GM23338 (cell line): ENCODE measurements at regions not wholly inside any gene's neighbourhood (a gene's known extent, or its start where the extent isn't known, plus 50 kb on each side); places are given as distances from the start of the nearest gene placed in this dataset.

Source experiments
- ATAC-seq: fragments of 200-7000 bp; cut with Tn5 transposase; 3 replicates; pipeline ENCODE4 v1.9.1; 2020
- DNase-seq: peaks from one replicate; pipeline ENCODE4 v3.0.0-alpha.2; 2015; ENCODE audit warnings: low spot score
- H2AFZ ChIP-seq: fragments of 200-600 bp; sonication (generic); 2 replicates; pipeline ENCODE4 v1.8.0; 2016; ENCODE audit warnings: antibody characterized with exemption, mild to moderate bottlenecking, moderate library complexity
- H3F3A ChIP-seq: fragments of 200-600 bp; sonication (generic); replicated peaks from 2 replicates; pipeline ENCODE4 v1.8.0; 2017; ENCODE audit warnings: antibody characterized with exemption, mixed run types, low read depth
- H3K27ac ChIP-seq: fragments of 200-600 bp; sonication (generic); 2 replicates; pipeline ENCODE4 v1.6.1; 2016; ENCODE audit warnings: low read depth
- H3K27me3 ChIP-seq: fragments of 200-600 bp; sonication (generic); 2 replicates; pipeline ENCODE4 v1.8.0; 2016; ENCODE audit warnings: mild to moderate bottlenecking, mixed run types, moderate library complexity; ENCODE audit not compliant: insufficient read depth
- H3K36me3 ChIP-seq: fragments of 200-600 bp; sonication (generic); 2 replicates; pipeline ENCODE4 v1.8.0; 2016; ENCODE audit warnings: mild to moderate bottlenecking; ENCODE audit not compliant: insufficient read depth
- H3K4me1 ChIP-seq: fragments of 200-600 bp; sonication (generic); 2 replicates; pipeline ENCODE4 v1.8.0; 2016; ENCODE audit warnings: mild to moderate bottlenecking, moderate library complexity; ENCODE audit not compliant: insufficient read depth
- H3K4me2 ChIP-seq: fragments of 200-600 bp; sonication (generic); 2 replicates; pipeline ENCODE4 v1.7.1; 2017; ENCODE audit warnings: mixed run types
- H3K4me3 ChIP-seq: fragments of 200-600 bp; sonication (generic); 2 replicates; pipeline ENCODE4 v1.6.1; 2016; ENCODE audit warnings: mixed run types
- H3K79me2 ChIP-seq: fragments of 200-600 bp; sonication (generic); replicated peaks from 2 replicates; pipeline ENCODE4 v1.8.0; 2017; ENCODE audit warnings: mild to moderate bottlenecking; ENCODE audit not compliant: insufficient read depth
- H3K9me2 ChIP-seq: fragments of 200-600 bp; sonication (generic); 2 replicates; pipeline ENCODE4 v1.8.0; 2017; ENCODE audit not compliant: insufficient read depth
- H4K20me1 ChIP-seq: fragments of 200-600 bp; sonication (generic); replicated peaks from 2 replicates; pipeline ENCODE4 v1.8.0; 2017; ENCODE audit warnings: mild to moderate bottlenecking; ENCODE audit not compliant: insufficient read depth
- H3K27ac Mint-ChIP-seq: 2 replicates; pipeline ENCODE4 v1.8.0; 2020; ENCODE audit warnings: inconsistent platforms, mild to moderate bottlenecking, moderate library complexity, mixed read lengths
- H3K27me3 Mint-ChIP-seq: 3 replicates; pipeline ENCODE4 v1.8.0; 2022; ENCODE audit warnings: low read depth, mild to moderate bottlenecking, moderate library complexity, mixed read lengths, inconsistent platforms; ENCODE audit not compliant: insufficient read depth, poor library complexity
- H3K36me3 Mint-ChIP-seq: 3 replicates; pipeline ENCODE4 v1.8.0; 2021; ENCODE audit warnings: low read depth, mild to moderate bottlenecking, inconsistent platforms, moderate library complexity, mixed read lengths
- H3K4me1 Mint-ChIP-seq: 3 replicates; pipeline ENCODE4 v1.8.0; 2020; ENCODE audit warnings: mild to moderate bottlenecking, inconsistent platforms, mixed read lengths
- H3K4me3 Mint-ChIP-seq: 3 replicates; pipeline ENCODE4 v1.8.0; 2021; ENCODE audit warnings: moderate library complexity, mild to moderate bottlenecking, inconsistent platforms, mixed read lengths
- H3K9me3 Mint-ChIP-seq: 3 replicates; pipeline ENCODE4 v1.8.0; 2020; ENCODE audit warnings: moderate library complexity, mild to moderate bottlenecking, inconsistent platforms, mixed read lengths
- CREB1 ChIP-seq: fragments of 250-450 bp; sonication (Bioruptor Pico); IDR thresholded peaks from 2 replicates; pipeline ENCODE4 v1.5.0; 2020; ENCODE audit warnings: low read depth, mild to moderate bottlenecking, moderate library complexity
- EZH2 ChIP-seq: fragments of 200-600 bp; sonication (generic); IDR thresholded peaks from one replicate; pipeline ENCODE4 v1.8.0; 2017; ENCODE audit warnings: antibody characterized with exemption, mild to moderate bottlenecking, low read depth; ENCODE audit not compliant: unreplicated experiment
- JUNB ChIP-seq: IDR thresholded peaks from one replicate; pipeline ENCODE4 v1.6.1; 2016; ENCODE audit warnings: antibody characterized with exemption; ENCODE audit not compliant: unreplicated experiment
- NANOG ChIP-seq: IDR thresholded peaks from 2 replicates; pipeline ENCODE4 v1.6.1; 2016; ENCODE audit warnings: antibody characterized with exemption, borderline replicate concordance
- STAT1 ChIP-seq: IDR thresholded peaks from one replicate; pipeline ENCODE4 v1.6.1; 2016; ENCODE audit warnings: antibody characterized with exemption; ENCODE audit not compliant: unreplicated experiment
- ZNF331 ChIP-seq: fragments of 250-450 bp; sonication (Bioruptor Pico); IDR thresholded peaks from 2 replicates; pipeline ENCODE4 v1.5.0; 2020; ENCODE audit warnings: low read depth, mild to moderate bottlenecking, moderate library complexity
- ZNF462 ChIP-seq: fragments of 250-450 bp; sonication (Bioruptor Pico); IDR thresholded peaks from 2 replicates; pipeline ENCODE4 v1.5.0; 2020; ENCODE audit warnings: mild to moderate bottlenecking, moderate library complexity
- TF ChIP-seq, protein P1 (sequence below), 2 experiments: fragments of 200-600 bp in 1 of 2; sonication (generic) in 1 of 2; conservative IDR thresholded peaks; 2 replicates each; pipeline versions ENCODE4 v1.5.1 to v1.6.1; 2016 to 2017; ENCODE audit warnings: antibody characterized with exemption in 2 of 2, low read depth in 2 of 2, mild to moderate bottlenecking in 2 of 2, moderate library complexity in 1 of 2

GRCh38 chr1:60423146-60423780 lies 349.7 kb upstream of the C1orf87 start (continued):
- TF ChIP-seq, protein P1, sequence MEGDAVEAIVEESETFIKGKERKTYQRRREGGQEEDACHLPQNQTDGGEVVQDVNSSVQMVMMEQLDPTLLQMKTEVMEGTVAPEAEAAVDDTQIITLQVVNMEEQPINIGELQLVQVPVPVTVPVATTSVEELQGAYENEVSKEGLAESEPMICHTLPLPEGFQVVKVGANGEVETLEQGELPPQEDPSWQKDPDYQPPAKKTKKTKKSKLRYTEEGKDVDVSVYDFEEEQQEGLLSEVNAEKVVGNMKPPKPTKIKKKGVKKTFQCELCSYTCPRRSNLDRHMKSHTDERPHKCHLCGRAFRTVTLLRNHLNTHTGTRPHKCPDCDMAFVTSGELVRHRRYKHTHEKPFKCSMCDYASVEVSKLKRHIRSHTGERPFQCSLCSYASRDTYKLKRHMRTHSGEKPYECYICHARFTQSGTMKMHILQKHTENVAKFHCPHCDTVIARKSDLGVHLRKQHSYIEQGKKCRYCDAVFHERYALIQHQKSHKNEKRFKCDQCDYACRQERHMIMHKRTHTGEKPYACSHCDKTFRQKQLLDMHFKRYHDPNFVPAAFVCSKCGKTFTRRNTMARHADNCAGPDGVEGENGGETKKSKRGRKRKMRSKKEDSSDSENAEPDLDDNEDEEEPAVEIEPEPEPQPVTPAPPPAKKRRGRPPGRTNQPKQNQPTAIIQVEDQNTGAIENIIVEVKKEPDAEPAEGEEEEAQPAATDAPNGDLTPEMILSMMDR (conservative IDR thresholded peaks at IDR 0.05; ENCODE audit: low read depth in 2 of 2): no peak

DNA sequence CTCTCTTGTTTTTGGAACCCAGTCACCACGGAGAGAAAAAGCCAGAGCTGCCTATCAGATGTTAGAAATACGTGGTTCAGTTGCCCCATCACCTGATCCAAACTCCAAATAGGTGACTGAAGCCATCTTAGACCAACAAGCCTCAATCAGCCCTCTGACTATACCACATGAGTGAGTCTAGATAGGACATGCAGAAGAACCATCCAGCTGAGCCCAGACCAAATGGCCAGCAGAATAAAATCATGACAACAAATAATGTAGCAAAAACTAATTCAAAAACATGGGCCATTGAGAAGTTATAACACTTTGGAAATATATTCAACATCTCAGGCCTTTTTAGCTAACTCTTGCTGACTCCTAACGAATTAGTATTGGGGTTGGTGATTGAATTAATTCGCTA lies 348.4 kb upstream of the C1orf87 start:
- no peak overlapping the region for H3K4me2 ChIP-seq
- H3K4me1 ChIP-seq: no peaks in the 10 kb centered on the region
- H3K36me3 ChIP-seq: no peaks in the 10 kb centered on the region
- no peak overlapping the region for H2AFZ ChIP-seq
- H4K20me1 ChIP-seq: no peaks in the 10 kb centered on the region
- Mint-ChIP-seq H3K4me1 (no peaks in the 10 kb centered on the region; the same call in 2 of the 3 replicates), H3K9me3 (no peaks in the 10 kb centered on the region; the same call in 2 of the 3 replicates), H3K4me3 (no peak overlapping the region), H3K27ac (no peak overlapping the region), H3K27me3 (no peaks in the 10 kb centered on the region), H3K36me3 (no peaks in the 10 kb centered on the region)
- no peak overlapping the region for H3K27ac ChIP-seq
- ATAC-seq: no peak
- no peak for DNase-seq
- H3K27me3 ChIP-seq: no peaks in the 10 kb centered on the region
- H3K4me3 ChIP-seq: no peak overlapping the region
- peaks cover 2% of the 10 kb centered on the region; the same call in 1 of the 2 replicates for H3K9me2 ChIP-seq
- TF ChIP-seq ZNF331: peak; percentile 85
- TF ChIP-seq ZNF462 (CRISPR knock-in tag): no peak
- no peak for TF ChIP-seq EZH2
- TF ChIP-seq NANOG: no peak
- no peak for TF ChIP-seq STAT1
- TF ChIP-seq JUNB: no peak
- no peak for TF ChIP-seq CREB1 (CRISPR knock-in tag)
- H3F3A ChIP-seq: no peaks in the 10 kb centered on the region
- no peaks in the 10 kb centered on the region for H3K79me2 ChIP-seq
